ENCODE measurements at regions not wholly inside any gene's neighbourhood (a gene's known extent, or its start where the extent isn't known, plus 50 kb on each side); places are given as distances from the start of the nearest gene placed in this dataset.

DNA sequence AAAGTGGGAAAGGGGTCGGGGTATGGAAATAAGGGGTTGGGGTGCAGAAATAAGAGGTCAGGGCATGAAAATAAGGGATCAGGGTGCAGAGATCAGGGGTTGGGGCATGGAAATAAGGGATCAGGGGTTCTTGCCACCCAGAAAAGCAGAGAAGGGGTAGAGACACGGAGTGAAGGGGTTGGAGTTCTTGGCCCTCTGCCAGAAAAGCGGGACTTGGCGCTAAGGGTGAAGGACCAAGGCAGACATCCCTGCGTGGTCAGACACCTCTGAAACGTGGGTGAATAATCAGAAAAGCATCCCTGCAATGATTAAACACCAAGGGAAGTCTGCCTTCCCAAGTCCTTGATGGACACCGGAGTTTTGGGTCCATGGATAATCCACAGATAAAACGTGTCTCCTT is 1521.6 kb upstream of the SLC39A10 start:
- Histone ChIP-seq H3K27ac (ENCODE audit: low read depth in 2 of 2, low read length in 2 of 2) (no peak overlapping the region), H3K36me3 (ENCODE audit: control insufficient read depth in 2 of 3, insufficient read depth in 3 of 3, low read length in 3 of 3) (no peaks in the 10 kb centered on the region), H3K4me1 (ENCODE audit: control insufficient read depth in 2 of 3, insufficient read depth in 2 of 3, low read depth in 1 of 3, low read length in 3 of 3) (no peaks in the 10 kb centered on the region), H3K9me3 (ENCODE audit: control insufficient read depth in 2 of 3, insufficient read depth in 1 of 3, low read length in 3 of 3) (no peaks in the 10 kb centered on the region), H3K4me3 (ENCODE audit: low read length in 3 of 3) (no peak overlapping the region), H3K27me3 (ENCODE audit: control insufficient read depth, insufficient read depth, low read length) (no peaks in the 10 kb centered on the region), H3K9ac (ENCODE audit: low read length in 3 of 3) (no peak overlapping the region)
- TF ChIP-seq, protein P1, sequence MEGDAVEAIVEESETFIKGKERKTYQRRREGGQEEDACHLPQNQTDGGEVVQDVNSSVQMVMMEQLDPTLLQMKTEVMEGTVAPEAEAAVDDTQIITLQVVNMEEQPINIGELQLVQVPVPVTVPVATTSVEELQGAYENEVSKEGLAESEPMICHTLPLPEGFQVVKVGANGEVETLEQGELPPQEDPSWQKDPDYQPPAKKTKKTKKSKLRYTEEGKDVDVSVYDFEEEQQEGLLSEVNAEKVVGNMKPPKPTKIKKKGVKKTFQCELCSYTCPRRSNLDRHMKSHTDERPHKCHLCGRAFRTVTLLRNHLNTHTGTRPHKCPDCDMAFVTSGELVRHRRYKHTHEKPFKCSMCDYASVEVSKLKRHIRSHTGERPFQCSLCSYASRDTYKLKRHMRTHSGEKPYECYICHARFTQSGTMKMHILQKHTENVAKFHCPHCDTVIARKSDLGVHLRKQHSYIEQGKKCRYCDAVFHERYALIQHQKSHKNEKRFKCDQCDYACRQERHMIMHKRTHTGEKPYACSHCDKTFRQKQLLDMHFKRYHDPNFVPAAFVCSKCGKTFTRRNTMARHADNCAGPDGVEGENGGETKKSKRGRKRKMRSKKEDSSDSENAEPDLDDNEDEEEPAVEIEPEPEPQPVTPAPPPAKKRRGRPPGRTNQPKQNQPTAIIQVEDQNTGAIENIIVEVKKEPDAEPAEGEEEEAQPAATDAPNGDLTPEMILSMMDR (IDR thresholded peaks at IDR 0.05; ENCODE audit: borderline replicate concordance, extremely low read depth, insufficient read depth) = no peak
- FAIRE-seq = no peak
- intact Hi-C loops (cut with DNase I) = no loop called here
- no peak for DNase-seq

DNA sequence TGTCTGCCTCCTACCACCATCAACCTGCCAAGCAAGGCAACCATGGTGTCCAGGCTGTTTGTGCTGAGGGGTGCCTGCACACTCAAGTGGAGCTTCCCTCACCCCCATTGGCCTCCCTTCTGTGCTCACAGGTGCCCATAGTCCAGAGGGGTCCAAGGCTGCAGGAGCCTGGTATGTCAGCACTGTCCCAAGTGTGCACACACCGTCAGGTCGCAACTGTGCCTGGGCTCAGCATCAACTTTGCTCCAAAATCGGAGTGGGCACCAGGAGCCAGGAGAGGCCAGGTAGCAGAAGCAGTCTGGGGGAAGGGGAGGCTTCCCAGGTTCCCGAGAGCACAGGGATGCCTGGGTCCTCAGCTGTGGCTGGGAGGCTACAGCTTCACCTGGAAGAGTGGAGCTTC is 1528.2 kb upstream of the SLC39A10 start:
- no peak overlapping the region for H3K9ac ChIP-seq (ENCODE audit: low read length in 3 of 3)
- no peaks in the 10 kb centered on the region for H3K27me3 ChIP-seq (ENCODE audit: control insufficient read depth, insufficient read depth, low read length)
- H3K27ac ChIP-seq (ENCODE audit: low read depth in 2 of 2, low read length in 2 of 2) = no peak overlapping the region
- peaks cover 0 to 4% (median 0%) of the 10 kb centered on the region in 3 donors for H3K9me3 ChIP-seq (ENCODE audit: control insufficient read depth in 2 of 3, insufficient read depth in 1 of 3, low read length in 3 of 3)
- no peak overlapping the region for H3K4me3 ChIP-seq (ENCODE audit: low read length in 3 of 3)
- H3K4me1 ChIP-seq (ENCODE audit: control insufficient read depth in 2 of 3, insufficient read depth in 2 of 3, low read depth in 1 of 3, low read length in 3 of 3) = no peaks in the 10 kb centered on the region
- intact Hi-C loops (cut with DNase I) = no loop called here
- DNase-seq (peak in 1 of 5 donors; percentile 29), FAIRE-seq (no peak)
- TF ChIP-seq, protein P1 (IDR thresholded peaks at IDR 0.05; ENCODE audit: borderline replicate concordance, extremely low read depth, insufficient read depth) = no peak
- no peaks in the 10 kb centered on the region for H3K36me3 ChIP-seq (ENCODE audit: control insufficient read depth in 2 of 3, insufficient read depth in 3 of 3, low read length in 3 of 3)

DNA sequence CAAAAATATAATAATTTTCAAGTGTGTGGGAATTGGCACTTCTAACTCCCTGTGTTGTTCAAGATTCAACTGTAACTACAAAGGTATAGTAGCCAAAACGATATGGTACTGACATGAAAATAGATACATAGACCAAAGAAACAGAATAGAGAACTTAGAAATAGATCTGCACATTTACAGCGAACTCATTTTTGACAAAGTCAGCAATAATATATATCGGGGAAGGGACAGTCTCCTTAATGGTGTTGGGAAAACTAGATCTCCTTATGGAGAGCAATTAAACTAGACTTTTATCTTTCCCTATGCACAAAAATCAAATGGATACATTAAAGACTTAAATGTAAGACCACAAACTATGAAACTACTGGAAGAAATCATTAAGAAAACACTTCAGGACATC is 1530.6 kb upstream of the SLC39A10 start:
- no peak for FAIRE-seq
- peaks cover 0 to 4% (median 0%) of the 10 kb centered on the region in 3 donors for H3K9me3 ChIP-seq (ENCODE audit: control insufficient read depth in 2 of 3, insufficient read depth in 1 of 3, low read length in 3 of 3)
- no peaks in the 10 kb centered on the region for H3K4me1 ChIP-seq (ENCODE audit: control insufficient read depth in 2 of 3, insufficient read depth in 2 of 3, low read depth in 1 of 3, low read length in 3 of 3)
- intact Hi-C loops (cut with DNase I) = no loop called here
- no peaks in the 10 kb centered on the region for H3K27me3 ChIP-seq (ENCODE audit: control insufficient read depth, insufficient read depth, low read length)
- TF ChIP-seq, protein P1 (IDR thresholded peaks at IDR 0.05; ENCODE audit: borderline replicate concordance, extremely low read depth, insufficient read depth) = no peak
- H3K4me3 ChIP-seq (ENCODE audit: low read length in 3 of 3) = no peak overlapping the region
- no peak for DNase-seq
- H3K36me3 ChIP-seq (ENCODE audit: control insufficient read depth in 2 of 3, insufficient read depth in 3 of 3, low read length in 3 of 3) = no peaks in the 10 kb centered on the region
- no peak overlapping the region for H3K27ac ChIP-seq (ENCODE audit: low read depth in 2 of 2, low read length in 2 of 2)
- H3K9ac ChIP-seq (ENCODE audit: low read length in 3 of 3) = no peak overlapping the region

DNA sequence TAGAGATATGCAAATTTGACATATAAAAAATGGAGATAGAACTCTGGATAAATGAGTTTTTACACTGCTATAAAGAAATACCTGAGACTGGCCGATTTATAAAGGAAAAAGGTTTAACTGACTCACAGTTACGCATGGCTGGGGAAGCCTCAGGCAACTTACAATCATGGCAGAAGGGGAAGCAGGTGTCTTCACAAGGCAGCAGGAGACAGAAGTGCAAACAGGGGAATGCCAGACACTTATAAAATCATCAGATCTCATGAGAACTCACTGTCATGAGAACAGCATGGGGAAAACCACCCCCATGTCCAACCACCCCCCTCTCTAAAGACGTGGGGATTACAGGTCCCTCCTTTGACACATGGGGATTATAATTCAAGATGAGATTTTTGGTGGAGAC is 1540.2 kb upstream of the SLC39A10 start:
- intact Hi-C loops (cut with DNase I) = no loop called here
- TF ChIP-seq, protein P1 (IDR thresholded peaks at IDR 0.05; ENCODE audit: borderline replicate concordance, extremely low read depth, insufficient read depth) = no peak
- Histone ChIP-seq H3K27me3 (ENCODE audit: control insufficient read depth, insufficient read depth, low read length) (no peaks in the 10 kb centered on the region), H3K9me3 (ENCODE audit: control insufficient read depth in 2 of 3, insufficient read depth in 1 of 3, low read length in 3 of 3) (no peaks in the 10 kb centered on the region), H3K9ac (ENCODE audit: low read length in 3 of 3) (no peak overlapping the region), H3K4me1 (ENCODE audit: control insufficient read depth in 2 of 3, insufficient read depth in 2 of 3, low read depth in 1 of 3, low read length in 3 of 3) (no peaks in the 10 kb centered on the region), H3K27ac (ENCODE audit: low read depth in 2 of 2, low read length in 2 of 2) (no peak overlapping the region), H3K4me3 (ENCODE audit: low read length in 3 of 3) (no peak overlapping the region), H3K36me3 (ENCODE audit: control insufficient read depth in 2 of 3, insufficient read depth in 3 of 3, low read length in 3 of 3) (no peaks in the 10 kb centered on the region)
- no peak for FAIRE-seq
- DNase-seq = no peak
